ENCODE measurements at regions not wholly inside any gene's neighbourhood (a gene's known extent, or its start where the extent isn't known, plus 50 kb on each side); places are given as distances from the start of the nearest gene placed in this dataset.

DNA sequence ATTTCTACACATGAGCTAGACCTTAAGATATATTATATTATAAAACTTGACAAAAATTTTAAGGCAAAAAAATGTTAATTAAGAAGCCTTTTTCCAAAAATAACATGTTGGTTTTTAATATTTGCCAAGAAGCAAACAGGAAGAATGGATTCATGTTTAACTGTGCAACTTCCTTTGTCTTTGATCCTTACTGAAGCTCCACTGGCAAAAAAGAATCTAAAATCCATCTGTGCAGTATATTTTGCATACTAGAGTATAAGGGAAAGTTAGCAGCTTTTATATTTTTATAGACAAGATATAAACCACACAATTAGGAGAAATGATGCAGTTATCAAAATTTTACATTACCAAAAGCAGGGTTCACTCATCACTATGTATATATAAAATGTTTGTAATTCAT is 76.9 kb upstream of the RGS18 start:
- DNase-seq, result no peak
- Histone ChIP-seq H3K4me1 (no peaks in the 10 kb centered on the region), H3K27ac (no peak overlapping the region), H3K4me3 (no peak overlapping the region), H3K9me3 (no peaks in the 10 kb centered on the region), H3K27me3 (replicated peaks in 1 of 7) (no peaks in the 10 kb centered on the region), H3K36me3 (no peaks in the 10 kb centered on the region)
- TF ChIP-seq CTCF (IDR thresholded peaks at IDR 0.05 in 8 of 11, conservative IDR thresholded peaks at IDR 0.05 in 3 of 11), result no peak
- TF ChIP-seq POLR2A (IDR thresholded peaks at IDR 0.05), result no peak
- no peak for TF ChIP-seq POLR2AphosphoS5 (IDR thresholded peaks at IDR 0.05)
- intact Hi-C loops (cut with DNase I; ENCODE audit: low total_unique reads), result no loop called here

DNA sequence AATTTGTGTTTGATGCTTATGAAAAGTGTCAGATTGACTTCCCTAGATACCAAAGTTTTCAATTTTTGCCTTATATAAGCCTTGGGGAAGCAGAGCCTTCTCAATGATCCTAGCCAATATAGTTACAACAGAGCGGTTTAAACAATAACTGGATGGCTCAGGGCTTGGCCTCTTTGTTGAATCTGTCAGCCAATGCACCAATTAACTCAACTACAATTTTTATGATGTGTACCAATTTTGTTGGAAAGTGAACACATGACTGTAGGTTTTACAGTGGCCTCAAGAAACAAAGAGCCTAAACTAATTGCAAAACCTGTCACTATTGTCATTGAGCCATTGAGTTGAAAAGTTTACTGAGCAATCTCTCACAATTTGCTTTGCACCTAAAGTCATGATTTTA is 71.6 kb upstream of the RGS18 start:
- DNase-seq, result no peak
- intact Hi-C loops (cut with DNase I; ENCODE audit: low total_unique reads), result no loop called here
- H3K4me1 ChIP-seq, result no peaks in the 10 kb centered on the region

GRCh38 chr1:192087334-192087733 is 70.9 kb upstream of the RGS18 start:
- H3K36me3 ChIP-seq, result no peaks in the 10 kb centered on the region
- H3K27me3 ChIP-seq (replicated peaks in 1 of 7), result no peaks in the 10 kb centered on the region
- H3K4me3 ChIP-seq, result no peak overlapping the region
- WGBS, 5 donors, result 60 to 91% (median 83%) methylated on average over 1 of the region's 1 CpG
- H3K9me3 ChIP-seq, result no peaks in the 10 kb centered on the region
- no peaks in the 10 kb centered on the region for H3K4me1 ChIP-seq
- TF ChIP-seq CTCF (IDR thresholded peaks at IDR 0.05 in 8 of 11, conservative IDR thresholded peaks at IDR 0.05 in 3 of 11), result no peak
- no peak for TF ChIP-seq POLR2AphosphoS5 (IDR thresholded peaks at IDR 0.05)
- TF ChIP-seq POLR2A (IDR thresholded peaks at IDR 0.05), result no peak
- H3K27ac ChIP-seq, result no peak overlapping the region
- intact Hi-C loops (cut with DNase I; ENCODE audit: low total_unique reads), result no loop called here
- no peak for DNase-seq

More for the DNA sequence above, 71.6 kb upstream of the RGS18 start:
- TF ChIP-seq CTCF (IDR thresholded peaks at IDR 0.05 in 8 of 11, conservative IDR thresholded peaks at IDR 0.05 in 3 of 11) (no peak), POLR2A (IDR thresholded peaks at IDR 0.05) (no peak), POLR2AphosphoS5 (IDR thresholded peaks at IDR 0.05) (no peak)
- 79 to 96% (median 91%) methylated on average over 1 of the region's 1 CpG for WGBS, 5 donors
- Histone ChIP-seq H3K27ac (no peak overlapping the region), H3K4me3 (no peak overlapping the region), H3K36me3 (no peaks in the 10 kb centered on the region), H3K9me3 (no peaks in the 10 kb centered on the region), H3K27me3 (replicated peaks in 1 of 7) (no peaks in the 10 kb centered on the region)

DNA sequence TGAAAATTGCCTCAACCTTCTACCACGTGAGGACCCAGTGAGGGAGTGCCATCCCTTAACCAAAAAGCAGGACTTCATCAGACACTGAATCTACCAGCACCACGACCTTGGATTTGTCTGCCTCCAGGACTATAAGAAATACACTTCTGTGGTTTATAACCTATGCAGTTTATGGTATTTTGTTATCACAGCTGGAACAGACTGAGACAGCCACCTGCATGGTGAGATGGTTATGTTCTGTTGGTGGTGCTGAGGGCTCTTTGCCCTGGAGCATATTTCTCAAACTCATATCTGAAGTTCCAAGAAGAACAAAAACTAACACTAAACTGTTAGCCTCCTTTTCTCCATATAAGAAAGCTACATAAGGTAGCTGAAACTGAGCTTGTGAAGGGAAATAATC is 69.8 kb upstream of the RGS18 start:
- Histone ChIP-seq H3K27ac (no peak overlapping the region), H3K4me3 (no peak overlapping the region), H3K36me3 (no peaks in the 10 kb centered on the region), H3K4me1 (no peaks in the 10 kb centered on the region), H3K27me3 (replicated peaks in 1 of 7) (no peaks in the 10 kb centered on the region), H3K9me3 (no peaks in the 10 kb centered on the region)
- WGBS, 5 donors, result 17 to 76% (median 32%) methylated on average over 2 of the region's 2 CpGs
- DNase-seq, result no peak
- no peak for TF ChIP-seq POLR2AphosphoS5 (IDR thresholded peaks at IDR 0.05)
- no peak for TF ChIP-seq POLR2A (IDR thresholded peaks at IDR 0.05)
- intact Hi-C loops (cut with DNase I; ENCODE audit: low total_unique reads), result no loop called here

- H3K27me3 ChIP-seq (replicated peaks in 1 of 7), result no peaks in the 10 kb centered on the region
- H3K36me3 ChIP-seq, result no peaks in the 10 kb centered on the region
- TF ChIP-seq CTCF (IDR thresholded peaks at IDR 0.05 in 8 of 11, conservative IDR thresholded peaks at IDR 0.05 in 3 of 11), result no peak
- TF ChIP-seq POLR2AphosphoS5 (IDR thresholded peaks at IDR 0.05), result no peak
- no peak for TF ChIP-seq POLR2A (IDR thresholded peaks at IDR 0.05)
- no peak overlapping the region for H3K27ac ChIP-seq
- DNase-seq, result no peak
- intact Hi-C loops (cut with DNase I; ENCODE audit: low total_unique reads), result no loop called here
- no peaks in the 10 kb centered on the region for H3K4me1 ChIP-seq
- H3K4me3 ChIP-seq, result no peak overlapping the region
- H3K9me3 ChIP-seq, result no peaks in the 10 kb centered on the region
- WGBS, 5 donors, result 88 to 95% (median 93%) methylated on average over 3 to 4 of the region's 4 CpGs
These were observed 60.3 kb upstream of the RGS18 start for GRCh38 chr1:192098001-192098400.
